Vagina (tissue), 2 donors: ENCODE measurements at regions not wholly inside any gene's neighbourhood (a gene's known extent, or its start where the extent isn't known, plus 50 kb on each side); places are given as distances from the start of the nearest gene placed in this dataset.
A peak's percentile ranks its signal among the peaks of the same experiment; 100 is the strongest.

Source experiments
- DNase-seq, 2 donors: peaks; one replicate each; pipeline ENCODE4 v3.0.0-alpha.2; 2017; ENCODE audit errors: extremely low spot score in 2 of 2
- H3K27ac ChIP-seq: fragments of 200-600 bp; sonication (generic); one replicate; pipeline ENCODE4 v1.5.1; 2019
- H3K27me3 ChIP-seq: fragments of 200-600 bp; sonication (generic); one replicate; pipeline ENCODE4 v1.5.1; 2019
- H3K36me3 ChIP-seq, 2 donors: fragments of 200-600 bp; sonication (generic); one replicate each; pipeline ENCODE4 v1.5.1; 2017 to 2019
- H3K4me1 ChIP-seq: fragments of 200-600 bp; sonication (generic); one replicate; pipeline ENCODE4 v1.5.1; 2019
- H3K4me3 ChIP-seq, 2 donors: fragments of 200-600 bp; sonication (generic); 1 replicate in 1 of 2; 2 replicates in 1 of 2; pipeline ENCODE4 v1.5.1; 2016 to 2019
- H3K9me3 ChIP-seq: fragments of 200-600 bp; sonication (generic); one replicate; pipeline ENCODE4 v1.5.1; 2019
- POLR2A ChIP-seq, 2 donors: fragments of 450-650 bp; IDR thresholded peaks; one replicate each; pipeline ENCODE4 v1.6.1; 2017; ENCODE audit warnings: antibody characterized with exemption in 2 of 2, mild to moderate bottlenecking in 2 of 2, moderate library complexity in 2 of 2
- POLR2AphosphoS5 ChIP-seq, 2 donors: sonication (generic); formaldehyde crosslinking; IDR thresholded peaks; one replicate each; pipeline ENCODE4 v1.9.0; 2017; ENCODE audit warnings: antibody characterized with exemption in 2 of 2, mild to moderate bottlenecking in 2 of 2, low read depth in 1 of 2; ENCODE audit not compliant: insufficient read depth in 1 of 2
- intact Hi-C: fragments of 100-400 bp; cut with DNase I; formaldehyde crosslinking; loops from one replicate; pipeline ENCODE4 v1.15.1; 2023
- TF ChIP-seq, protein P1 (sequence below), 3 experiments: fragments of 450-650 bp in 2 of 3; fragments of 200-600 bp in 1 of 3; sonication (generic) in 1 of 3; IDR thresholded peaks; one replicate each; pipeline ENCODE4 v1.5.1; 2017 to 2019; ENCODE audit warnings: antibody characterized with exemption in 3 of 3, mild to moderate bottlenecking in 2 of 3, moderate library complexity in 2 of 3

GRCh38 chr16:79429381-79430190 lies 171.0 kb downstream of the MAF start:
- Histone ChIP-seq H3K27ac (no peak overlapping the region), H3K27me3 (no peaks in the 10 kb centered on the region), H3K4me3 (peak overlapping the region in 1 of 2 donors; percentile 19), H3K4me1 (peaks cover 10% of the 10 kb centered on the region), H3K36me3 (no peaks in the 10 kb centered on the region), H3K9me3 (no peaks in the 10 kb centered on the region)
- TF ChIP-seq, protein P1, sequence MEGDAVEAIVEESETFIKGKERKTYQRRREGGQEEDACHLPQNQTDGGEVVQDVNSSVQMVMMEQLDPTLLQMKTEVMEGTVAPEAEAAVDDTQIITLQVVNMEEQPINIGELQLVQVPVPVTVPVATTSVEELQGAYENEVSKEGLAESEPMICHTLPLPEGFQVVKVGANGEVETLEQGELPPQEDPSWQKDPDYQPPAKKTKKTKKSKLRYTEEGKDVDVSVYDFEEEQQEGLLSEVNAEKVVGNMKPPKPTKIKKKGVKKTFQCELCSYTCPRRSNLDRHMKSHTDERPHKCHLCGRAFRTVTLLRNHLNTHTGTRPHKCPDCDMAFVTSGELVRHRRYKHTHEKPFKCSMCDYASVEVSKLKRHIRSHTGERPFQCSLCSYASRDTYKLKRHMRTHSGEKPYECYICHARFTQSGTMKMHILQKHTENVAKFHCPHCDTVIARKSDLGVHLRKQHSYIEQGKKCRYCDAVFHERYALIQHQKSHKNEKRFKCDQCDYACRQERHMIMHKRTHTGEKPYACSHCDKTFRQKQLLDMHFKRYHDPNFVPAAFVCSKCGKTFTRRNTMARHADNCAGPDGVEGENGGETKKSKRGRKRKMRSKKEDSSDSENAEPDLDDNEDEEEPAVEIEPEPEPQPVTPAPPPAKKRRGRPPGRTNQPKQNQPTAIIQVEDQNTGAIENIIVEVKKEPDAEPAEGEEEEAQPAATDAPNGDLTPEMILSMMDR (IDR thresholded peaks at IDR 0.05) = no peak
- TF ChIP-seq POLR2A (IDR thresholded peaks at IDR 0.05) (no peak), POLR2AphosphoS5 (IDR thresholded peaks at IDR 0.05; ENCODE audit: insufficient read depth in 1 of 2, low read depth in 1 of 2) (no peak)
- DNase-seq = no peak
- intact Hi-C loops = no loop called here

DNA sequence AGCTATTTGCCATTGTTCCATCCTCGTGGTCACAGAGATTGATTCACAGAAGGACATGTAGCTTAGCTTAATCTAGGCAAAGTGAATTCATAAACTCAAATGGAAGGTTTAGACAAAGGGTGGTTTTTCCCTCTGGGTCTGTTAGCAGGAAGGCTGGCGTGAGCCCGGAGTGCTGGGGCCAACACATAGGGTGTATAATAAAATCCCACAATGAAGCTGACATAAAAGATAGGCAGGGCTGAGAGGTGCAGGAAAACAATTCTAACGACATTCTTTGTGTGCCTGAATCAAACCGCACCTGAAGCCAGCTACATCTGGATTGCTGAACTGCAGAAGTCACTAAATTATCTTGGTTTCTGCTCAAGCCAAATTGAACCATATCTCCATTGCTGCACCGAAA lies 173.9 kb downstream of the MAF start:
- Histone ChIP-seq H3K9me3 (no peaks in the 10 kb centered on the region), H3K4me1 (peaks cover 10% of the 10 kb centered on the region), H3K27me3 (no peaks in the 10 kb centered on the region), H3K36me3 (no peaks in the 10 kb centered on the region), H3K27ac (no peak overlapping the region), H3K4me3 (no peak overlapping the region)
- TF ChIP-seq, protein P1 (IDR thresholded peaks at IDR 0.05) = no peak
- no peak for TF ChIP-seq POLR2AphosphoS5 (IDR thresholded peaks at IDR 0.05; ENCODE audit: insufficient read depth in 1 of 2, low read depth in 1 of 2)
- TF ChIP-seq POLR2A (IDR thresholded peaks at IDR 0.05) = no peak
- DNase-seq = no peak
- intact Hi-C loops = no loop called here

- no peaks in the 10 kb centered on the region for H3K27me3 ChIP-seq
- H3K27ac ChIP-seq = no peak overlapping the region
- no peak overlapping the region for H3K4me3 ChIP-seq
- intact Hi-C loops = no loop called here
- DNase-seq = no peak
- H3K4me1 ChIP-seq = no peaks in the 10 kb centered on the region
- H3K36me3 ChIP-seq = no peaks in the 10 kb centered on the region
- TF ChIP-seq POLR2AphosphoS5 (IDR thresholded peaks at IDR 0.05; ENCODE audit: insufficient read depth in 1 of 2, low read depth in 1 of 2) (no peak), POLR2A (IDR thresholded peaks at IDR 0.05) (no peak)
- TF ChIP-seq, protein P1 (IDR thresholded peaks at IDR 0.05) = no peak
- no peaks in the 10 kb centered on the region for H3K9me3 ChIP-seq
Observed at GRCh38 chr16:79422064-79422463, 178.5 kb downstream of the MAF start.

GRCh38 chr16:79421126-79421525 lies 179.4 kb downstream of the MAF start:
- Histone ChIP-seq H3K4me3 (no peak overlapping the region), H3K27ac (no peak overlapping the region), H3K9me3 (no peaks in the 10 kb centered on the region), H3K27me3 (no peaks in the 10 kb centered on the region), H3K36me3 (no peaks in the 10 kb centered on the region), H3K4me1 (no peaks in the 10 kb centered on the region)
- DNase-seq = no peak
- intact Hi-C loops = no loop called here
- TF ChIP-seq, protein P1 (IDR thresholded peaks at IDR 0.05) = no peak
- TF ChIP-seq POLR2AphosphoS5 (IDR thresholded peaks at IDR 0.05; ENCODE audit: insufficient read depth in 1 of 2, low read depth in 1 of 2) = no peak
- no peak for TF ChIP-seq POLR2A (IDR thresholded peaks at IDR 0.05)

- intact Hi-C loops = no loop called here
- Histone ChIP-seq H3K9me3 (no peaks in the 10 kb centered on the region), H3K4me1 (no peaks in the 10 kb centered on the region), H3K36me3 (no peaks in the 10 kb centered on the region), H3K4me3 (no peak overlapping the region), H3K27me3 (no peaks in the 10 kb centered on the region), H3K27ac (no peak overlapping the region)
- no peak for DNase-seq
- TF ChIP-seq POLR2A (IDR thresholded peaks at IDR 0.05) (no peak), POLR2AphosphoS5 (IDR thresholded peaks at IDR 0.05; ENCODE audit: insufficient read depth in 1 of 2, low read depth in 1 of 2) (no peak)
- TF ChIP-seq, protein P1 (IDR thresholded peaks at IDR 0.05) = no peak
Observed at GRCh38 chr16:79420493-79420892, 180.0 kb downstream of the MAF start.
